Hepatocyte (in vitro differentiated cells): ENCODE measurements at regions not wholly inside any gene's neighbourhood (a gene's known extent, or its start where the extent isn't known, plus 50 kb on each side); places are given as distances from the start of the nearest gene placed in this dataset.

Source experiments
- DNase-seq: peaks from one replicate; pipeline ENCODE4 v3.0.0-alpha.2; 2016; ENCODE audit warnings: low spot score
- H2AFZ ChIP-seq: fragments of 200-600 bp; sonication (generic); 2 replicates; pipeline ENCODE4 v1.6.0; 2016; ENCODE audit warnings: antibody characterized with exemption, mild to moderate bottlenecking
- H3K27ac ChIP-seq: fragments of 200-600 bp; sonication (generic); 2 replicates; pipeline ENCODE4 v1.5.1; 2016; ENCODE audit warnings: mild to moderate bottlenecking
- H3K27me3 ChIP-seq: fragments of 200-600 bp; sonication (generic); 2 replicates; pipeline ENCODE4 v1.6.1; 2016
- H3K36me3 ChIP-seq: fragments of 200-600 bp; sonication (generic); replicated peaks from 2 replicates; pipeline ENCODE4 v1.5.1; 2016; ENCODE audit warnings: low read depth; ENCODE audit not compliant: insufficient read depth
- H3K4me1 ChIP-seq: fragments of 200-600 bp; sonication (generic); 2 replicates; pipeline ENCODE4 v1.5.1; 2016; ENCODE audit warnings: mild to moderate bottlenecking, moderate library complexity; ENCODE audit not compliant: insufficient read depth
- H3K4me2 ChIP-seq: fragments of 200-600 bp; sonication (generic); 2 replicates; pipeline ENCODE4 v1.6.0; 2016
- H3K4me3 ChIP-seq: fragments of 200-600 bp; sonication (generic); 2 replicates; pipeline ENCODE4 v1.5.1; 2016; ENCODE audit warnings: mild to moderate bottlenecking
- H3K79me2 ChIP-seq: fragments of 200-600 bp; sonication (generic); 2 replicates; pipeline ENCODE4 v1.6.0; 2017; ENCODE audit warnings: mild to moderate bottlenecking
- H3K9me2 ChIP-seq: fragments of 200-600 bp; sonication (generic); replicated peaks from 2 replicates; pipeline ENCODE4 v1.6.0; 2017; ENCODE audit warnings: mild to moderate bottlenecking; ENCODE audit not compliant: insufficient read depth
- H3K9me3 ChIP-seq: fragments of 200-600 bp; sonication (generic); 2 replicates; pipeline ENCODE4 v1.5.1; 2016; ENCODE audit warnings: low read depth, mild to moderate bottlenecking
- H4K20me1 ChIP-seq: fragments of 200-600 bp; sonication (generic); 2 replicates; pipeline ENCODE4 v1.6.0; 2016; ENCODE audit warnings: mild to moderate bottlenecking; ENCODE audit not compliant: insufficient read depth, poor library complexity, severe bottlenecking
- CTCF ChIP-seq: fragments of 200-600 bp; sonication (generic); IDR thresholded peaks from 2 replicates; pipeline ENCODE4 v1.5.1; 2016; ENCODE audit warnings: antibody characterized with exemption, mild to moderate bottlenecking; ENCODE audit not compliant: poor library complexity
- EZH2 ChIP-seq: fragments of 200-600 bp; sonication (generic); IDR thresholded peaks from 2 replicates; pipeline ENCODE4 v1.6.1; 2016; ENCODE audit warnings: antibody characterized with exemption, mild to moderate bottlenecking, borderline replicate concordance
- EZH2phosphoT487 ChIP-seq: fragments of 200-600 bp; sonication (generic); IDR thresholded peaks from one replicate; pipeline ENCODE4 v1.6.1; 2018; ENCODE audit warnings: antibody characterized with exemption, mild to moderate bottlenecking, low read depth, moderate library complexity; ENCODE audit not compliant: unreplicated experiment, severe bottlenecking
- WGBS: methylation state at CpG from one replicate; pipeline ENCODE4 v1.1.6; 2016; ENCODE audit warnings: low lambda C conversion rate; ENCODE audit errors: missing lambda C conversion rate; 5-methylcytosine and 5-hydroxymethylcytosine counted together

GRCh38 chr3:144622845-144623244 lies 651.2 kb downstream of the DIPK2A start:
- Histone ChIP-seq H3K27me3 (no peaks in the 10 kb centered on the region), H3K36me3 (no peaks in the 10 kb centered on the region), H2AFZ (no peak overlapping the region), H4K20me1 (no peaks in the 10 kb centered on the region), H3K4me3 (no peak overlapping the region), H3K9me2 (no peaks in the 10 kb centered on the region), H3K4me1 (no peaks in the 10 kb centered on the region), H3K9me3 (no peaks in the 10 kb centered on the region), H3K27ac (no peak overlapping the region), H3K4me2 (no peak overlapping the region), H3K79me2 (no peaks in the 10 kb centered on the region)
- no peak for DNase-seq
- WGBS: 95% methylated on average over 3 of the region's 3 CpGs
- TF ChIP-seq CTCF (no peak), EZH2 (no peak), EZH2phosphoT487 (no peak)

DNA sequence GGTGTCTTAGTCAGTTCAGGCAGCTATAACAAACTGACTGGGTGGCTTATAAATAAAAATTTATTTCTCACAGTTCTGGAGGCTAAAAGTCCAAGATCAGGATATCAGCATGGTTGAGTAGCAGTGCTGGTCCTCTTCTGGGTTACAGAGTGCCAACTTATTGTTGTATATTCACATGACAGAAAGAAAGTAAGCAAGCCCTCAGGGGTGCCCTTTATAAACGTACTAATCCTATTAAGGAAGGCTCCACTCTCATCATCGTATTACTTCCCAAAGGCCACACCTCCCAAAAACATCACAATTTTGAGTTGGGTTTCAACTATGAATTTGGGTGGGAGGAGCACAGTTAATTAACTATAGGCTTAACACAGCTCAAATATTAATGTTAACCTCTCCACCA lies 653.0 kb downstream of the DIPK2A start:
- no peaks in the 10 kb centered on the region for H4K20me1 ChIP-seq
- 78% methylated on average over 2 of the region's 2 CpGs for WGBS
- DNase-seq: no peak
- no peaks in the 10 kb centered on the region for H3K27me3 ChIP-seq
- no peaks in the 10 kb centered on the region for H3K9me3 ChIP-seq
- H3K4me1 ChIP-seq: no peaks in the 10 kb centered on the region
- H3K36me3 ChIP-seq: no peaks in the 10 kb centered on the region
- no peaks in the 10 kb centered on the region for H3K9me2 ChIP-seq
- H3K4me2 ChIP-seq: no peak overlapping the region
- no peak overlapping the region for H3K4me3 ChIP-seq
- no peak overlapping the region for H3K27ac ChIP-seq
- H2AFZ ChIP-seq: no peak overlapping the region
- H3K79me2 ChIP-seq: no peaks in the 10 kb centered on the region
- TF ChIP-seq EZH2 (no peak), CTCF (no peak), EZH2phosphoT487 (no peak)

GRCh38 chr3:144626835-144627234 lies 655.2 kb downstream of the DIPK2A start:
- no peaks in the 10 kb centered on the region for H3K79me2 ChIP-seq
- no peak for DNase-seq

More at GRCh38 chr3:144626835-144627234, 655.2 kb downstream of the DIPK2A start:
- Histone ChIP-seq H3K9me2 (no peaks in the 10 kb centered on the region), H3K4me3 (no peak overlapping the region), H4K20me1 (no peaks in the 10 kb centered on the region), H3K27ac (no peak overlapping the region), H3K4me2 (no peak overlapping the region), H3K4me1 (no peaks in the 10 kb centered on the region), H2AFZ (no peak overlapping the region), H3K36me3 (no peaks in the 10 kb centered on the region), H3K9me3 (no peaks in the 10 kb centered on the region), H3K27me3 (no peaks in the 10 kb centered on the region)
- no peak for TF ChIP-seq CTCF
- no peak for TF ChIP-seq EZH2
